K562 (cell line): ENCODE measurements at regions not wholly inside any gene's neighbourhood (a gene's known extent, or its start where the extent isn't known, plus 50 kb on each side); places are given as distances from the start of the nearest gene placed in this dataset.

Experiments
- ATAC-seq: fragments of 200-7000 bp; cut with Tn5 transposase; 3 replicates; pipeline ENCODE4 v1.9.1; 2020; ENCODE audit warnings: moderate library complexity
- BruUV-seq: library from RNA; stranded (reverse); fragments of 400-500 nt; replicated peaks from 2 replicates; lab custom pipeline; 2021; lab: Mats Ljungman, UMichigan
- CTCF ChIA-PET: fragments of 300-600 bp; formaldehyde crosslinking; extraction: SDS; loops from one replicate; lab custom pipeline; 2021; ENCODE audit warnings: low intra/inter-chr PET ratio; lab: Yijun Ruan, JAX
- POLR2A ChIA-PET: fragments of 300-600, 350-650 bp; sonication (Branson Sonifier 250); formaldehyde crosslinking; extraction: SDS; loops from one replicate; lab custom pipeline; 2021; ENCODE audit warnings: antibody characterized with exemption, inconsistent platforms; lab: Yijun Ruan, JAX
- DNase-seq, 4 experiments: peaks; one replicate each; pipeline versions ENCODE4 v3.0.0 to v3.0.0-alpha.2; 2011 to 2018; ENCODE audit warnings: low spot score in 3 of 4, mixed read lengths in 3 of 4; ENCODE audit errors: extremely low read depth in 1 of 4
- FAIRE-seq: peaks from 2 replicates; lab custom pipeline; 2011; peaks lifted over from hg19 to GRCh38; lab: Jason Lieb, UNC
- H2AFZ ChIP-seq: 2 replicates; pipeline ENCODE4 v1.6.0; 2011; ENCODE audit warnings: low read depth, low read length, control low read depth, inconsistent platforms
- H3K27ac ChIP-seq: fragments of 200-600 bp; 3 replicates; pipeline ENCODE4 v1.8.0; 2011; ENCODE audit warnings: low read depth, mild to moderate bottlenecking, control low read depth, inconsistent platforms, low read length, moderate library complexity, mixed read lengths; ENCODE audit errors: extremely low read depth
- H3K27me3 ChIP-seq, 2 experiments: fragments of 300-600 bp in 1 of 2; 2 replicates in 1 of 2; 3 replicates in 1 of 2; pipeline versions ENCODE4 v1.6.0 to v1.8.0; 2011; ENCODE audit warnings: inconsistent platforms in 2 of 2, low read length in 2 of 2, mild to moderate bottlenecking in 1 of 2, mixed read lengths in 1 of 2, moderate library complexity in 1 of 2; ENCODE audit not compliant: control insufficient read depth in 2 of 2, insufficient read depth in 2 of 2
- H3K36me3 ChIP-seq: fragments of 300-600 bp; 3 replicates; pipeline ENCODE4 v1.8.0; 2011; ENCODE audit warnings: mild to moderate bottlenecking, low read length, inconsistent platforms; ENCODE audit not compliant: control insufficient read depth, insufficient read depth
- H3K4me1 ChIP-seq, 2 experiments: fragments of 200-600 bp in 1 of 2; replicated peaks in 1 of 2; 2 replicates in 1 of 2; 3 replicates in 1 of 2; pipeline versions ENCODE4 v1.5.1 to v1.8.0; 2011; ENCODE audit warnings: inconsistent platforms in 2 of 2, low read length in 2 of 2, mild to moderate bottlenecking in 1 of 2, mixed read lengths in 1 of 2, moderate library complexity in 1 of 2; ENCODE audit not compliant: control insufficient read depth in 2 of 2, insufficient read depth in 2 of 2
- H3K4me2 ChIP-seq: 2 replicates; pipeline ENCODE4 v1.6.1; 2011; ENCODE audit warnings: low read length, control low read depth, inconsistent platforms, mixed read lengths; ENCODE audit not compliant: insufficient read depth
- H3K4me3 ChIP-seq: fragments of 200-600 bp; sonication (generic), shearing (Covaris generic); 2 replicates; pipeline ENCODE4 v1.5.1; 2016; ENCODE audit warnings: control low read depth, inconsistent platforms
- H3K79me2 ChIP-seq: fragments of 200-600 bp; 3 replicates; pipeline ENCODE4 v1.8.0; 2011; ENCODE audit warnings: low read length, inconsistent platforms; ENCODE audit not compliant: control insufficient read depth, insufficient read depth
- H3K9ac ChIP-seq, 2 experiments: 2 replicates each; pipeline versions ENCODE4 v1.6.0 to v1.6.1; 2011; ENCODE audit warnings: low read depth in 2 of 2, low read length in 2 of 2, control low read depth in 1 of 2, inconsistent platforms in 1 of 2, mild to moderate bottlenecking in 1 of 2, mixed read lengths in 1 of 2; ENCODE audit not compliant: insufficient read depth in 1 of 2
- H3K9me1 ChIP-seq: one replicate; pipeline ENCODE4 v1.6.0; 2011; ENCODE audit warnings: inconsistent platforms, mild to moderate bottlenecking, low read length, moderate library complexity; ENCODE audit not compliant: control insufficient read depth, insufficient read depth
- H3K9me3 ChIP-seq: replicated peaks from 2 replicates; pipeline ENCODE4 v1.5.1; 2011; ENCODE audit warnings: low read depth, low read length, inconsistent platforms; ENCODE audit not compliant: control insufficient read depth, insufficient read depth
- H4K20me1 ChIP-seq: replicated peaks from 2 replicates; pipeline ENCODE4 v1.6.1; 2011; ENCODE audit warnings: low read length, inconsistent platforms, mixed read lengths; ENCODE audit not compliant: control insufficient read depth, insufficient read depth
- FUS ChIP-seq: fragments of 200-400 bp; formaldehyde crosslinking; optimal IDR thresholded peaks from 2 replicates; pipeline ENCODE3; 2017; ENCODE audit warnings: low read depth, low read length
- HDAC3 ChIP-seq: fragments of 450-650 bp; IDR thresholded peaks from 2 replicates; pipeline ENCODE4 v1.6.1; 2018; ENCODE audit warnings: borderline replicate concordance, mild to moderate bottlenecking, moderate library complexity; ENCODE audit not compliant: partially characterized antibody
- HMBOX1 ChIP-seq: sonication (generic); IDR thresholded peaks from 2 replicates; pipeline ENCODE4 v1.6.1; 2016
- KLF6 ChIP-seq: fragments of 250-450 bp; sonication (Bioruptor Pico); IDR thresholded peaks from 2 replicates; pipeline ENCODE4 v1.4.0; 2020; ENCODE audit warnings: mild to moderate bottlenecking, moderate library complexity, borderline replicate concordance
- MYC ChIP-seq, 2 experiments: fragments of 250-450 bp in 1 of 2; sonication (Bioruptor Pico) in 1 of 2; IDR thresholded peaks; 2 replicates each; pipeline versions ENCODE4 v1.5.1 to v1.6.1; 2012 to 2021; ENCODE audit warnings: low read depth in 2 of 2, borderline replicate concordance in 1 of 2, improper control_type of control experiment in 1 of 2, low read length in 1 of 2, mild to moderate bottlenecking in 1 of 2, moderate library complexity in 1 of 2
- SMAD4 ChIP-seq: fragments of 250-450 bp; sonication (Bioruptor Pico); conservative IDR thresholded peaks from 2 replicates; pipeline ENCODE4 v1.8.0; 2021; ENCODE audit warnings: inconsistent platforms, mild to moderate bottlenecking, moderate library complexity
- WGBS: fragments of 100-300 bp; shearing (Covaris generic); methylation state at CpG from one replicate; pipeline ENCODE4 v1.1.6; 2016; ENCODE audit warnings: low coverage, mixed read lengths; ENCODE audit not compliant: insufficient coverage; ENCODE audit errors: missing lambda C conversion rate; 5-methylcytosine and 5-hydroxymethylcytosine counted together
- in situ Hi-C: fragments of 300-500 bp; cut with MboI; formaldehyde crosslinking; loops from 4 replicates; pipeline ENCODE4 v1.15.0; 2018; ENCODE audit warnings: inconsistent platforms, mixed read lengths
- intact Hi-C: fragments of 100-400 bp; cut with micrococcal nuclease; formaldehyde crosslinking; loops from 2 replicates; pipeline ENCODE4 v1.14.2; 2022

GRCh38 chr15:92813485-92813884 is 86.6 kb upstream of the CHD2 start:
- TF ChIP-seq HMBOX1 (no peak), SMAD4 (no peak), HDAC3 (no peak), MYC (IDR thresholded peaks at IDR 0.05; ENCODE audit: low read depth, low read length) (no peak), MYC (CRISPR knock-in tag; IDR thresholded peaks at IDR 0.05; ENCODE audit: borderline replicate concordance, low read depth) (no peak), FUS (no peak), KLF6 (CRISPR knock-in tag) (no peak)
- no peaks in the 10 kb centered on the region for H3K9me1 ChIP-seq
- H3K4me3 ChIP-seq = no peak overlapping the region
- DNase-seq (no peak), ATAC-seq (no peak), FAIRE-seq (no peak)
- H2AFZ ChIP-seq = peak overlapping the region; percentile 41; the same call in 1 of the 2 replicates
- H3K9ac ChIP-seq = no peak overlapping the region
- no peaks in the 10 kb centered on the region for H3K9me3 ChIP-seq
- H3K4me2 ChIP-seq = no peak overlapping the region
- H3K27ac ChIP-seq = peak overlapping the region; percentile 0; the same call in 1 of the 3 replicates
- WGBS = 49% methylated on average over 4 of the region's 4 CpGs
- H3K79me2 ChIP-seq = peaks cover 32% of the 10 kb centered on the region
- H3K36me3 ChIP-seq = no peaks in the 10 kb centered on the region
- H4K20me1 ChIP-seq = no peaks in the 10 kb centered on the region
- intact Hi-C loops = loop anchor here (5.0 to 10.0 kb wide), 2 partner anchors 34 to 1779 kb away; no protein-coding TSS in a partner anchor
- in situ Hi-C loops = loop anchor here (5.0 kb wide), 1 partner anchor 69 kb away; no protein-coding TSS in a partner anchor
- POLR2A ChIA-PET = interaction anchor here (0.6 to 7.8 kb wide), 3 partner anchors 18 to 94 kb away, joined by 3 to 110 read pairs (median 8); no protein-coding TSS in a partner anchor
- peaks cover 15 to 29% of the 10 kb centered on the region in 2 experiments for H3K4me1 ChIP-seq
- BruUV-seq = no TSS peak
- CTCF ChIA-PET = no interaction called here
- no peaks in the 10 kb centered on the region for H3K27me3 ChIP-seq
